ENCODE measurements at regions not wholly inside any gene's neighbourhood (a gene's known extent, or its start where the extent isn't known, plus 50 kb on each side); places are given as distances from the start of the nearest gene placed in this dataset.

- H3K27me3 Mint-ChIP-seq (ENCODE audit: insufficient read depth, unreplicated experiment), result no peaks in the 10 kb centered on the region
- H3K27me3 ChIP-seq (replicated peaks; ENCODE audit: control insufficient read depth, insufficient read depth, low read length), result no peaks in the 10 kb centered on the region
- H3K4me1 Mint-ChIP-seq (ENCODE audit: low read depth, unreplicated experiment), result no peaks in the 10 kb centered on the region
- H3K4me1 ChIP-seq, result no peaks in the 10 kb centered on the region
- no peaks in the 10 kb centered on the region for H3K9me3 ChIP-seq
- no peak overlapping the region for H3K4me3 ChIP-seq (ENCODE audit: low read depth, low read length)
- intact Hi-C loops (cut with micrococcal nuclease; ENCODE audit: unreplicated experiment), result no loop called here
- H3K36me3 ChIP-seq (ENCODE audit: control insufficient read depth, insufficient read depth, low read length), result no peaks in the 10 kb centered on the region
- no peak for TF ChIP-seq CTCF (IDR thresholded peaks at IDR 0.05; ENCODE audit: insufficient read depth in 1 of 2, low read depth in 1 of 2, low read length in 1 of 2, severe bottlenecking in 1 of 2, unreplicated experiment in 1 of 2)
- H3K36me3 Mint-ChIP-seq (ENCODE audit: insufficient read depth, unreplicated experiment), result no peaks in the 10 kb centered on the region
- no TSS peak for BruUV-seq (replicated peaks)
- H3K4me3 Mint-ChIP-seq (ENCODE audit: unreplicated experiment), result no peak overlapping the region
- no peak overlapping the region for H3K27ac Mint-ChIP-seq (ENCODE audit: unreplicated experiment)
- no peak for DNase-seq
- POLR2A ChIA-PET, result no interaction called here
- CTCF ChIA-PET, result no interaction called here
- peaks cover 23% of the 10 kb centered on the region for H3K9me3 Mint-ChIP-seq (ENCODE audit: unreplicated experiment)
Observed at GRCh38 chr6:164520916-164521315, 788.5 kb downstream of the C6orf118 start.

- Mint-ChIP-seq H3K4me1 (ENCODE audit: low read depth, unreplicated experiment) (no peaks in the 10 kb centered on the region), H3K4me3 (ENCODE audit: unreplicated experiment) (no peak overlapping the region), H3K36me3 (ENCODE audit: insufficient read depth, unreplicated experiment) (no peaks in the 10 kb centered on the region), H3K27ac (ENCODE audit: unreplicated experiment) (no peak overlapping the region), H3K9me3 (ENCODE audit: unreplicated experiment) (peaks cover 18% of the 10 kb centered on the region), H3K27me3 (ENCODE audit: insufficient read depth, unreplicated experiment) (no peaks in the 10 kb centered on the region)
- no peaks in the 10 kb centered on the region for H3K4me1 ChIP-seq
- no peak overlapping the region for H3K4me3 ChIP-seq (ENCODE audit: low read depth, low read length)
- no peak for TF ChIP-seq CTCF (IDR thresholded peaks at IDR 0.05; ENCODE audit: insufficient read depth in 1 of 2, low read depth in 1 of 2, low read length in 1 of 2, severe bottlenecking in 1 of 2, unreplicated experiment in 1 of 2)
- BruUV-seq (replicated peaks), result no TSS peak
- no peaks in the 10 kb centered on the region for H3K36me3 ChIP-seq (ENCODE audit: control insufficient read depth, insufficient read depth, low read length)
- POLR2A ChIA-PET, result no interaction called here
- CTCF ChIA-PET, result no interaction called here
- DNase-seq, result no peak
- H3K9me3 ChIP-seq, result no peaks in the 10 kb centered on the region
- intact Hi-C loops (cut with micrococcal nuclease; ENCODE audit: unreplicated experiment), result no loop called here
- no peaks in the 10 kb centered on the region for H3K27me3 ChIP-seq (replicated peaks; ENCODE audit: control insufficient read depth, insufficient read depth, low read length)
Observed at GRCh38 chr6:164507206-164507940, 802.0 kb downstream of the C6orf118 start.

GRCh38 chr6:164505425-164505824 lies 804.0 kb downstream of the C6orf118 start:
- Mint-ChIP-seq H3K27me3 (ENCODE audit: insufficient read depth, unreplicated experiment) (no peaks in the 10 kb centered on the region), H3K36me3 (ENCODE audit: insufficient read depth, unreplicated experiment) (no peaks in the 10 kb centered on the region), H3K27ac (ENCODE audit: unreplicated experiment) (no peak overlapping the region), H3K9me3 (ENCODE audit: unreplicated experiment) (peaks cover 18% of the 10 kb centered on the region), H3K4me1 (ENCODE audit: low read depth, unreplicated experiment) (no peaks in the 10 kb centered on the region), H3K4me3 (ENCODE audit: unreplicated experiment) (no peak overlapping the region)
- H3K9me3 ChIP-seq, result no peaks in the 10 kb centered on the region
- intact Hi-C loops (cut with micrococcal nuclease; ENCODE audit: unreplicated experiment), result no loop called here
- H3K4me3 ChIP-seq (ENCODE audit: low read depth, low read length), result no peak overlapping the region
- no peaks in the 10 kb centered on the region for H3K36me3 ChIP-seq (ENCODE audit: control insufficient read depth, insufficient read depth, low read length)
- TF ChIP-seq CTCF (IDR thresholded peaks at IDR 0.05; ENCODE audit: insufficient read depth in 1 of 2, low read depth in 1 of 2, low read length in 1 of 2, severe bottlenecking in 1 of 2, unreplicated experiment in 1 of 2), result no peak
- no TSS peak for BruUV-seq (replicated peaks)
- no peaks in the 10 kb centered on the region for H3K27me3 ChIP-seq (replicated peaks; ENCODE audit: control insufficient read depth, insufficient read depth, low read length)
- H3K4me1 ChIP-seq, result no peaks in the 10 kb centered on the region
- POLR2A ChIA-PET, result no interaction called here
- DNase-seq, result no peak
- CTCF ChIA-PET, result no interaction called here

Data from Caco-2 (cell line).